ENCODE measurements at regions not wholly inside any gene's neighbourhood (a gene's known extent, or its start where the extent isn't known, plus 50 kb on each side); places are given as distances from the start of the nearest gene placed in this dataset.

DNA sequence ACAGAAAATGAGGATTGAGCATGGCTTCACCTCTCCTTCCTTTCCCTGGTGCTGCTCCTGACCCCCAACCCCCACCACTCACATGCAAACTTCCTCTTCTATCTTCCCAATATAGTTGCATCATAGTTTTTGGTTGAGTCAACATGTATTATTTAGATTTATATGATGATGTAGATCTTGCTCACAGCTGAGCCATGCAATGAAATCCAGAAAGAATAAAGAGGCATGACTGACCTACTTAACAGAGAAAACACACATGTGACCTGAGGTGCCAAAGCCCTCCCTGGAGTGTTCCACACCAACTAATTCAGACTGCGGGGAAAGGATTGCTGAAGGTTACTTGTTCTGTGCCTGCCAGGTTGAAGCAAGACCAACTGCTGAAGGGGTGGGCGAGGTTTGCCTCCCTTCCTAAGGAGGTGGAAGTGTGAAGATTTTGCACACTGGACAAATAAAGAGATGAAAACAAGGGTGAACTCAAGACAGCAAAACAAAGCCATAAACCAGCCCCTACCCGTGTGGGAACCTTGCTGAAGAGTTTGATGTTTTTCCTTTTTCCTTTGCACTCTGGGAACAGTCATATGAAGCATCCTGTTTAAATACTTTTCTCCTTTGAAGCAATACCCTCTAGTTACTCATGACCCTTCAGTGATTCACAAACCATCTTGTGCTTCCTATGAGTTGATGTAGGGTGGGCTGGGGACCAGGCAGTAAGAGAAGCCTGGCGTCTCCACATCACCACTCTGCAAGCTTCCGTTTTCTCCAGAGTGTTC, 155.2 kb upstream of the UBE2E1 start:
- no peaks in the 10 kb centered on the region for H3K9me3 ChIP-seq (ENCODE audit: control insufficient read depth, low read length)
- H3K27me3 ChIP-seq (ENCODE audit: control insufficient read depth in 1 of 2, insufficient read depth in 2 of 2, low read length in 1 of 2): no peaks in the 10 kb centered on the region
- WGBS, 2 donors: 71 to 75% methylated on average over 5 of the region's 5 CpGs
- intact Hi-C loops (cut with DNase I): no loop called here
- no peak overlapping the region for H3K27ac ChIP-seq (ENCODE audit: low read depth in 1 of 2, low read length in 2 of 2)
- DNase-seq: no peak
- no peak for ATAC-seq (ENCODE audit: low FRiP score)
- no peak overlapping the region for H3K4me3 ChIP-seq (ENCODE audit: low read length in 2 of 2)
- no peaks in the 10 kb centered on the region for H3K36me3 ChIP-seq (ENCODE audit: control insufficient read depth in 1 of 2, insufficient read depth in 2 of 2, low read length in 1 of 2)
- peaks cover 0 to 2% of the 10 kb centered on the region in 2 donors for H3K4me1 ChIP-seq (ENCODE audit: control insufficient read depth in 1 of 2, insufficient read depth in 2 of 2, low read length in 2 of 2)

- H3K4me3 ChIP-seq (ENCODE audit: low read length in 2 of 2): no peak overlapping the region
- DNase-seq (no peak), ATAC-seq (ENCODE audit: low FRiP score) (no peak)
- peaks cover 0 to 2% of the 10 kb centered on the region in 2 donors for H3K4me1 ChIP-seq (ENCODE audit: control insufficient read depth in 1 of 2, insufficient read depth in 2 of 2, low read length in 2 of 2)
- H3K27ac ChIP-seq (ENCODE audit: low read depth in 1 of 2, low read length in 2 of 2): no peak overlapping the region
- H3K36me3 ChIP-seq (ENCODE audit: control insufficient read depth in 1 of 2, insufficient read depth in 2 of 2, low read length in 1 of 2): no peaks in the 10 kb centered on the region
- 62 to 64% methylated on average over 9 of the region's 9 CpGs for WGBS, 2 donors
- no peaks in the 10 kb centered on the region for H3K27me3 ChIP-seq (ENCODE audit: control insufficient read depth in 1 of 2, insufficient read depth in 2 of 2, low read length in 1 of 2)
- intact Hi-C loops (cut with DNase I): no loop called here
- peaks cover 2% of the 10 kb centered on the region for H3K9me3 ChIP-seq (ENCODE audit: control insufficient read depth, low read length)
Measured at GRCh38 chr3:23653647-23654525, 151.9 kb upstream of the UBE2E1 start.

- ATAC-seq (ENCODE audit: low FRiP score) (no peak), DNase-seq (no peak)
- no peaks in the 10 kb centered on the region for H3K27me3 ChIP-seq (ENCODE audit: control insufficient read depth in 1 of 2, insufficient read depth in 2 of 2, low read length in 1 of 2)
- no peak overlapping the region for H3K4me3 ChIP-seq (ENCODE audit: low read length in 2 of 2)
- WGBS, 2 donors: 95 to 98% methylated on average over 3 of the region's 3 CpGs
- H3K9me3 ChIP-seq (ENCODE audit: control insufficient read depth, low read length): peaks cover 2% of the 10 kb centered on the region
- peaks cover 0 to 2% of the 10 kb centered on the region in 2 donors for H3K4me1 ChIP-seq (ENCODE audit: control insufficient read depth in 1 of 2, insufficient read depth in 2 of 2, low read length in 2 of 2)
- H3K36me3 ChIP-seq (ENCODE audit: control insufficient read depth in 1 of 2, insufficient read depth in 2 of 2, low read length in 1 of 2): no peaks in the 10 kb centered on the region
- H3K27ac ChIP-seq (ENCODE audit: low read depth in 1 of 2, low read length in 2 of 2): no peak overlapping the region
- intact Hi-C loops (cut with DNase I): no loop called here
Measured at GRCh38 chr3:23654571-23654970, 151.2 kb upstream of the UBE2E1 start.

DNA sequence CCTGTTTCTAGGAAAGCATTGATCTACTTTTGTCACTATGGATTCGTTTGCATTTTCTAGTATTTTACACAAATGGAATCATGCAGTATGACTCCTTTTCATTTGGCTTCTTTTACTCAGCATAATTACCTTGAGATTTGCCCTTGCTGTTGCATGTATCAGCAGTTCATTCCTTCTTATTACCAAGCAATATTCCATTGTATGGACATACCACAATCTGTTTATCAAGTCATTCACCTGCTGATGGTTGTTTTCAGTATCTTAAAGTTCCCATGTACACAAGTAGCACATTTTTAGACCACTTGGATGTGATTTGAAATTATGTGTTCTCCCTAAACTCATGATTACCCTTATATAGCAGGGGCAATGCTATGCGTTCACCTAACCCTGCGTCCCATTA, 150.0 kb upstream of the UBE2E1 start:
- DNase-seq: no peak
- 93 to 95% methylated on average over 3 of the region's 3 CpGs for WGBS, 2 donors
- peaks cover 2% of the 10 kb centered on the region for H3K9me3 ChIP-seq (ENCODE audit: control insufficient read depth, low read length)

GRCh38 chr3:23656199-23656598, 149.6 kb upstream of the UBE2E1 start:
- DNase-seq (no peak), ATAC-seq (ENCODE audit: low FRiP score) (no peak)
- intact Hi-C loops (cut with DNase I): no loop called here
- peaks cover 2% of the 10 kb centered on the region for H3K9me3 ChIP-seq (ENCODE audit: control insufficient read depth, low read length)
- WGBS, 2 donors: 96% methylated on average over 5 of the region's 5 CpGs
- H3K27me3 ChIP-seq (ENCODE audit: control insufficient read depth in 1 of 2, insufficient read depth in 2 of 2, low read length in 1 of 2): no peaks in the 10 kb centered on the region
- H3K27ac ChIP-seq (ENCODE audit: low read depth in 1 of 2, low read length in 2 of 2): no peak overlapping the region
- peaks cover 0 to 2% of the 10 kb centered on the region in 2 donors for H3K4me1 ChIP-seq (ENCODE audit: control insufficient read depth in 1 of 2, insufficient read depth in 2 of 2, low read length in 2 of 2)
- H3K36me3 ChIP-seq (ENCODE audit: control insufficient read depth in 1 of 2, insufficient read depth in 2 of 2, low read length in 1 of 2): no peaks in the 10 kb centered on the region
- no peak overlapping the region for H3K4me3 ChIP-seq (ENCODE audit: low read length in 2 of 2)

More for the DNA sequence above, 150.0 kb upstream of the UBE2E1 start:
- Histone ChIP-seq H3K36me3 (ENCODE audit: control insufficient read depth in 1 of 2, insufficient read depth in 2 of 2, low read length in 1 of 2) (no peaks in the 10 kb centered on the region), H3K27me3 (ENCODE audit: control insufficient read depth in 1 of 2, insufficient read depth in 2 of 2, low read length in 1 of 2) (no peaks in the 10 kb centered on the region), H3K4me3 (ENCODE audit: low read length in 2 of 2) (no peak overlapping the region), H3K27ac (ENCODE audit: low read depth in 1 of 2, low read length in 2 of 2) (no peak overlapping the region), H3K4me1 (ENCODE audit: control insufficient read depth in 1 of 2, insufficient read depth in 2 of 2, low read length in 2 of 2) (peaks cover 0 to 2% of the 10 kb centered on the region in 2 donors)
- ATAC-seq (ENCODE audit: low FRiP score): no peak
- intact Hi-C loops (cut with DNase I): no loop called here

GRCh38 chr3:23656821-23657220, 148.9 kb upstream of the UBE2E1 start:
- Histone ChIP-seq H3K27me3 (ENCODE audit: control insufficient read depth in 1 of 2, insufficient read depth in 2 of 2, low read length in 1 of 2) (no peaks in the 10 kb centered on the region), H3K27ac (ENCODE audit: low read depth in 1 of 2, low read length in 2 of 2) (no peak overlapping the region), H3K4me3 (ENCODE audit: low read length in 2 of 2) (no peak overlapping the region), H3K36me3 (ENCODE audit: control insufficient read depth in 1 of 2, insufficient read depth in 2 of 2, low read length in 1 of 2) (no peaks in the 10 kb centered on the region), H3K4me1 (ENCODE audit: control insufficient read depth in 1 of 2, insufficient read depth in 2 of 2, low read length in 2 of 2) (peaks cover 0 to 2% of the 10 kb centered on the region in 2 donors), H3K9me3 (ENCODE audit: control insufficient read depth, low read length) (peaks cover 2% of the 10 kb centered on the region)
- ATAC-seq (ENCODE audit: low FRiP score): no peak
- WGBS, 2 donors: 90 to 94% methylated on average over 5 of the region's 5 CpGs
- no peak for DNase-seq
- intact Hi-C loops (cut with DNase I): no loop called here

- H3K4me1 ChIP-seq (ENCODE audit: control insufficient read depth in 1 of 2, insufficient read depth in 2 of 2, low read length in 2 of 2): peaks cover 0 to 2% of the 10 kb centered on the region in 2 donors
- WGBS, 2 donors: 93 to 96% methylated on average over 3 of the region's 3 CpGs
- no peak for ATAC-seq (ENCODE audit: low FRiP score)
- H3K36me3 ChIP-seq (ENCODE audit: control insufficient read depth in 1 of 2, insufficient read depth in 2 of 2, low read length in 1 of 2): no peaks in the 10 kb centered on the region
- peaks cover 2% of the 10 kb centered on the region for H3K9me3 ChIP-seq (ENCODE audit: control insufficient read depth, low read length)
- H3K27ac ChIP-seq (ENCODE audit: low read depth in 1 of 2, low read length in 2 of 2): no peak overlapping the region
- no peaks in the 10 kb centered on the region for H3K27me3 ChIP-seq (ENCODE audit: control insufficient read depth in 1 of 2, insufficient read depth in 2 of 2, low read length in 1 of 2)
- intact Hi-C loops (cut with DNase I): no loop called here
- DNase-seq: no peak
- H3K4me3 ChIP-seq (ENCODE audit: low read length in 2 of 2): no peak overlapping the region
Measured at GRCh38 chr3:23657647-23658046, 148.1 kb upstream of the UBE2E1 start.

- no peaks in the 10 kb centered on the region for H3K36me3 ChIP-seq (ENCODE audit: control insufficient read depth in 1 of 2, insufficient read depth in 2 of 2, low read length in 1 of 2)
- WGBS, 2 donors: 76 to 82% methylated on average over 8 of the region's 8 CpGs
- DNase-seq (no peak), ATAC-seq (ENCODE audit: low FRiP score) (no peak)
- H3K4me3 ChIP-seq (ENCODE audit: low read length in 2 of 2): no peak overlapping the region
- H3K9me3 ChIP-seq (ENCODE audit: control insufficient read depth, low read length): peaks cover 2% of the 10 kb centered on the region
- intact Hi-C loops (cut with DNase I): no loop called here
- peaks cover 2 to 3% of the 10 kb centered on the region in 2 donors for H3K4me1 ChIP-seq (ENCODE audit: control insufficient read depth in 1 of 2, insufficient read depth in 2 of 2, low read length in 2 of 2)
- H3K27me3 ChIP-seq (ENCODE audit: control insufficient read depth in 1 of 2, insufficient read depth in 2 of 2, low read length in 1 of 2): no peaks in the 10 kb centered on the region
- no peak overlapping the region for H3K27ac ChIP-seq (ENCODE audit: low read depth in 1 of 2, low read length in 2 of 2)
Measured at GRCh38 chr3:23659274-23659673, 146.5 kb upstream of the UBE2E1 start.

Measured in aorta (tissue), 5 donors.